ENCODE measurements at regions not wholly inside any gene's neighbourhood (a gene's known extent, or its start where the extent isn't known, plus 50 kb on each side); places are given as distances from the start of the nearest gene placed in this dataset.

DNA sequence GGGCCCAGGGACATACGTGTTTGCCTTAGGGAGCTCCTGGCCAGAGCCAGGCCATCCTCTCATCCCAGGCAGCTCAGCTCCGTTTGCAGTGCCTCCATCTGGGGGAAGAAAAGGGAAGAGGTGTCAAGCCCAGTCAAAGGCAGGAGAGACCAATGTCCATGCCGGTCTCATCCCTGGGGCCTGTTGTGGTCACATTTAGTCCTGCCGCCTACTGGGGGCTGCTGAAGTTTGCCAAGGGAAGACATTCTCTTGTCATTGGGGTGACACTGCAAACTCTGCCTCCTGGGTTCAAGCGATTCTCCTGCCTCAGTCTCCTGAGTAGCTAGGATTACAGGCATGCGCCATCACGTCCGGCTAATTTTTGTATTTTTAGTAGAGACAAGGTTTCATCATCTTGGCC lies 195.2 kb downstream of the UQCRFS1 start:
- intact Hi-C loops (cut with micrococcal nuclease; ENCODE audit: unreplicated experiment), result no loop called here
- no peaks in the 10 kb centered on the region for H3K9me2 ChIP-seq (ENCODE audit: insufficient read depth)
- H3K9me3 ChIP-seq (ENCODE audit: insufficient read depth, low read depth), result no peaks in the 10 kb centered on the region
- no peak overlapping the region for H3K4me3 ChIP-seq
- no TSS peak for BruUV-seq (replicated peaks)
- no peak overlapping the region for H2AFZ ChIP-seq
- no peak overlapping the region for H3K4me2 ChIP-seq
- TF ChIP-seq, protein P1, sequence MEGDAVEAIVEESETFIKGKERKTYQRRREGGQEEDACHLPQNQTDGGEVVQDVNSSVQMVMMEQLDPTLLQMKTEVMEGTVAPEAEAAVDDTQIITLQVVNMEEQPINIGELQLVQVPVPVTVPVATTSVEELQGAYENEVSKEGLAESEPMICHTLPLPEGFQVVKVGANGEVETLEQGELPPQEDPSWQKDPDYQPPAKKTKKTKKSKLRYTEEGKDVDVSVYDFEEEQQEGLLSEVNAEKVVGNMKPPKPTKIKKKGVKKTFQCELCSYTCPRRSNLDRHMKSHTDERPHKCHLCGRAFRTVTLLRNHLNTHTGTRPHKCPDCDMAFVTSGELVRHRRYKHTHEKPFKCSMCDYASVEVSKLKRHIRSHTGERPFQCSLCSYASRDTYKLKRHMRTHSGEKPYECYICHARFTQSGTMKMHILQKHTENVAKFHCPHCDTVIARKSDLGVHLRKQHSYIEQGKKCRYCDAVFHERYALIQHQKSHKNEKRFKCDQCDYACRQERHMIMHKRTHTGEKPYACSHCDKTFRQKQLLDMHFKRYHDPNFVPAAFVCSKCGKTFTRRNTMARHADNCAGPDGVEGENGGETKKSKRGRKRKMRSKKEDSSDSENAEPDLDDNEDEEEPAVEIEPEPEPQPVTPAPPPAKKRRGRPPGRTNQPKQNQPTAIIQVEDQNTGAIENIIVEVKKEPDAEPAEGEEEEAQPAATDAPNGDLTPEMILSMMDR (conservative IDR thresholded peaks at IDR 0.05), result no peak
- TF ChIP-seq EZH2 (IDR thresholded peaks at IDR 0.05; ENCODE audit: low read depth), result no peak
- ChIA-PET CTCF (no interaction called here), POLR2A (ENCODE audit: unreplicated experiment) (no interaction called here)
- H3K27ac ChIP-seq, result no peak overlapping the region
- H3K79me2 ChIP-seq (ENCODE audit: low read depth), result no peaks in the 10 kb centered on the region
- no peaks in the 10 kb centered on the region for H3K36me3 ChIP-seq (ENCODE audit: low read depth)
- no peaks in the 10 kb centered on the region for H3F3A ChIP-seq (ENCODE audit: insufficient read depth, low read depth)
- no peak for DNase-seq
- no peaks in the 10 kb centered on the region for H3K4me1 ChIP-seq (replicated peaks; ENCODE audit: insufficient read depth)
- no peaks in the 10 kb centered on the region for H4K20me1 ChIP-seq (ENCODE audit: insufficient read depth)
- peaks cover 83% of the 10 kb centered on the region for H3K27me3 ChIP-seq (ENCODE audit: insufficient read depth, low read depth)

- no peaks in the 10 kb centered on the region for H4K20me1 ChIP-seq (ENCODE audit: insufficient read depth)
- intact Hi-C loops (cut with micrococcal nuclease; ENCODE audit: unreplicated experiment), result no loop called here
- TF ChIP-seq, protein P1 (conservative IDR thresholded peaks at IDR 0.05), result no peak
- no peak for TF ChIP-seq EZH2 (IDR thresholded peaks at IDR 0.05; ENCODE audit: low read depth)
- H3K27ac ChIP-seq, result no peak overlapping the region
- H3K4me1 ChIP-seq (replicated peaks; ENCODE audit: insufficient read depth), result no peaks in the 10 kb centered on the region
- H3F3A ChIP-seq (ENCODE audit: insufficient read depth, low read depth), result no peaks in the 10 kb centered on the region
- no TSS peak for BruUV-seq (replicated peaks)
- H3K4me2 ChIP-seq, result no peak overlapping the region
- ChIA-PET POLR2A (ENCODE audit: unreplicated experiment) (no interaction called here), CTCF (no interaction called here)
- peaks cover 82% of the 10 kb centered on the region for H3K27me3 ChIP-seq (ENCODE audit: insufficient read depth, low read depth)
- H3K4me3 ChIP-seq, result no peak overlapping the region
- DNase-seq, result no peak
- no peaks in the 10 kb centered on the region for H3K9me2 ChIP-seq (ENCODE audit: insufficient read depth)
- no peaks in the 10 kb centered on the region for H3K9me3 ChIP-seq (ENCODE audit: insufficient read depth, low read depth)
- H3K79me2 ChIP-seq (ENCODE audit: low read depth), result no peaks in the 10 kb centered on the region
- H2AFZ ChIP-seq, result no peak overlapping the region
- no peaks in the 10 kb centered on the region for H3K36me3 ChIP-seq (ENCODE audit: low read depth)
Measured at GRCh38 chr19:29016926-29017760, 195.8 kb downstream of the UQCRFS1 start.

GRCh38 chr19:29016353-29016752 lies 196.6 kb downstream of the UQCRFS1 start:
- BruUV-seq (replicated peaks), result no TSS peak
- H3K9me3 ChIP-seq (ENCODE audit: insufficient read depth, low read depth), result no peaks in the 10 kb centered on the region
- H3F3A ChIP-seq (ENCODE audit: insufficient read depth, low read depth), result no peaks in the 10 kb centered on the region
- H3K27me3 ChIP-seq (ENCODE audit: insufficient read depth, low read depth), result peaks cover 82% of the 10 kb centered on the region
- intact Hi-C loops (cut with micrococcal nuclease; ENCODE audit: unreplicated experiment), result no loop called here
- POLR2A ChIA-PET (ENCODE audit: unreplicated experiment), result no interaction called here
- H3K9me2 ChIP-seq (ENCODE audit: insufficient read depth), result no peaks in the 10 kb centered on the region
- H3K27ac ChIP-seq, result no peak overlapping the region
- no peaks in the 10 kb centered on the region for H3K36me3 ChIP-seq (ENCODE audit: low read depth)
- H3K79me2 ChIP-seq (ENCODE audit: low read depth), result no peaks in the 10 kb centered on the region
- no peak overlapping the region for H3K4me2 ChIP-seq
- H3K4me3 ChIP-seq, result no peak overlapping the region
- no peak overlapping the region for H2AFZ ChIP-seq
- CTCF ChIA-PET, result no interaction called here
- no peak for DNase-seq
- no peak for TF ChIP-seq EZH2 (IDR thresholded peaks at IDR 0.05; ENCODE audit: low read depth)
- TF ChIP-seq, protein P1 (conservative IDR thresholded peaks at IDR 0.05), result no peak
- no peaks in the 10 kb centered on the region for H4K20me1 ChIP-seq (ENCODE audit: insufficient read depth)
- H3K4me1 ChIP-seq (replicated peaks; ENCODE audit: insufficient read depth), result no peaks in the 10 kb centered on the region

Data from PC-9 (cell line).